IMR-90 (cell line): ENCODE measurements at regions not wholly inside any gene's neighbourhood (a gene's known extent, or its start where the extent isn't known, plus 50 kb on each side); places are given as distances from the start of the nearest gene placed in this dataset.
"Not testable (repeated sequence)": the region's sequence is repeated elsewhere in the genome, so short reads cannot be mapped to it uniquely, and the experiment has no call there.

Experiments used
- ATAC-seq: fragments of 200-7000 bp; cut with Tn5 transposase; 2 replicates; pipeline ENCODE4 v1.9.1; 2020; ENCODE audit warnings: low read depth, mild to moderate bottlenecking, moderate library complexity
- BruUV-seq: library from RNA; stranded (reverse); fragments of 400-500 nt; replicated peaks from 2 replicates; lab custom pipeline; 2021; lab: Mats Ljungman, UMichigan
- CTCF ChIA-PET: fragments of 300-600 bp; formaldehyde crosslinking; extraction: SDS; loops from one replicate; lab custom pipeline; 2021; ENCODE audit warnings: antibody characterized with exemption; lab: Yijun Ruan, JAX
- POLR2A ChIA-PET: fragments of 300-600 bp; sonication (Branson Sonifier 250); formaldehyde crosslinking; loops from one replicate; lab custom pipeline; 2022; ENCODE audit warnings: antibody characterized with exemption; ENCODE audit not compliant: unreplicated experiment; lab: Charles Lee
- DNase-seq: peaks from one replicate; pipeline ENCODE4 v3.0.0; 2013
- H2AFZ ChIP-seq: replicated peaks from 2 replicates; pipeline ENCODE3; 2013; ENCODE audit warnings: low read length, mild to moderate bottlenecking; ENCODE audit not compliant: poor library complexity
- H2AK5ac ChIP-seq: 2 replicates; pipeline ENCODE4 v1.6.1; 2013; ENCODE audit warnings: low read depth, low read length, inconsistent platforms
- H2AK9ac ChIP-seq: replicated peaks from 2 replicates; pipeline ENCODE3; 2013; ENCODE audit warnings: mild to moderate bottlenecking, low read depth, low read length, moderate library complexity; ENCODE audit not compliant: poor library complexity
- H2BK120ac ChIP-seq: 2 replicates; pipeline ENCODE4 v1.6.1; 2013; ENCODE audit warnings: low read depth, low read length, inconsistent platforms
- H2BK15ac ChIP-seq: 3 replicates; pipeline ENCODE4 v1.6.1; 2013; ENCODE audit warnings: low read depth, low read length, inconsistent platforms
- H2BK20ac ChIP-seq: 2 replicates; pipeline ENCODE4 v1.6.1; 2013; ENCODE audit warnings: low read depth, mild to moderate bottlenecking, inconsistent platforms, low read length, moderate library complexity
- H2BK5ac ChIP-seq: 2 replicates; pipeline ENCODE4 v1.6.1; 2013; ENCODE audit warnings: mild to moderate bottlenecking, low read depth, low read length, inconsistent platforms; ENCODE audit not compliant: poor library complexity, severe bottlenecking
- H3K14ac ChIP-seq: replicated peaks from 2 replicates; pipeline ENCODE4 v1.6.1; 2013; ENCODE audit warnings: low read depth, low read length, inconsistent platforms
- H3K18ac ChIP-seq: 2 replicates; pipeline ENCODE4 v1.6.1; 2013; ENCODE audit warnings: low read depth, low read length, control low read depth
- H3K23ac ChIP-seq: 2 replicates; pipeline ENCODE4 v1.6.1; 2013; ENCODE audit warnings: low read depth, low read length, inconsistent platforms
- H3K27ac ChIP-seq: 2 replicates; pipeline ENCODE4 v1.5.1; 2013; ENCODE audit warnings: mild to moderate bottlenecking, control low read depth, low read length; ENCODE audit not compliant: insufficient read depth
- H3K27me3 ChIP-seq: 2 replicates; pipeline ENCODE4 v1.6.1; 2013; ENCODE audit warnings: low read length; ENCODE audit not compliant: control insufficient read depth, insufficient read depth
- H3K36me3 ChIP-seq: 2 replicates; pipeline ENCODE4 v1.6.1; 2013; ENCODE audit warnings: low read length, mixed read lengths; ENCODE audit not compliant: control insufficient read depth, insufficient read depth
- H3K4ac ChIP-seq: 2 replicates; pipeline ENCODE4 v1.6.1; 2013; ENCODE audit warnings: low read depth, low read length, inconsistent platforms
- H3K4me1 ChIP-seq: 2 replicates; pipeline ENCODE4 v1.6.1; 2013; ENCODE audit warnings: low read length, mixed read lengths; ENCODE audit not compliant: control insufficient read depth, insufficient read depth
- H3K4me2 ChIP-seq: 2 replicates; pipeline ENCODE4 v1.6.1; 2013; ENCODE audit warnings: low read depth, mild to moderate bottlenecking, control low read depth, low read length, moderate library complexity
- H3K4me3 ChIP-seq: 2 replicates; pipeline ENCODE4 v1.5.1; 2013; ENCODE audit warnings: low read depth, mild to moderate bottlenecking, control low read depth, low read length, moderate library complexity; ENCODE audit not compliant: insufficient read depth
- H3K56ac ChIP-seq: 2 replicates; pipeline ENCODE4 v1.6.1; 2013; ENCODE audit warnings: low read length, inconsistent platforms; ENCODE audit not compliant: insufficient read depth; ENCODE audit errors: extremely low read depth
- H3K79me1 ChIP-seq, 2 experiments: 2 replicates each; pipeline ENCODE4 v1.6.1; 2013; ENCODE audit warnings: low read length in 2 of 2, inconsistent platforms in 1 of 2, low read depth in 1 of 2
- H3K9ac ChIP-seq: 2 replicates; pipeline ENCODE4 v1.6.1; 2013; ENCODE audit warnings: low read depth, low read length, control low read depth
- H3K9me1 ChIP-seq: 2 replicates; pipeline ENCODE4 v1.6.1; 2013; ENCODE audit warnings: low read length, inconsistent platforms; ENCODE audit not compliant: insufficient read depth
- H3K9me3 ChIP-seq: 2 replicates; pipeline ENCODE4 v1.6.1; 2013; ENCODE audit warnings: low read length; ENCODE audit not compliant: control insufficient read depth, insufficient read depth
- H4K20me1 ChIP-seq: 2 replicates; pipeline ENCODE4 v1.6.1; 2013; ENCODE audit warnings: low read length, inconsistent platforms; ENCODE audit not compliant: insufficient read depth
- H4K5ac ChIP-seq: 2 replicates; pipeline ENCODE4 v1.6.1; 2013; ENCODE audit warnings: mild to moderate bottlenecking, low read depth, low read length, control low read depth
- H4K8ac ChIP-seq, 2 experiments: 2 replicates each; pipeline ENCODE4 v1.6.1; 2013; ENCODE audit warnings: low read depth in 2 of 2, low read length in 2 of 2, control low read depth in 1 of 2, inconsistent platforms in 1 of 2
- H4K91ac ChIP-seq: 2 replicates; pipeline ENCODE4 v1.6.1; 2013; ENCODE audit warnings: low read depth, low read length, inconsistent platforms; ENCODE audit not compliant: insufficient read depth
- WGBS, 2 experiments: methylation state at CpG; one replicate each; pipeline versions ENCODE4 v1.1.5 to v1.1.7; 2013; ENCODE audit warnings: missing lambda C conversion rate in 2 of 2; ENCODE audit not compliant: insufficient read length in 1 of 2; ENCODE audit errors: extremely low coverage in 2 of 2; 5-methylcytosine and 5-hydroxymethylcytosine counted together
- dilution Hi-C: fragments of 300-500 bp; cut with HindIII; formaldehyde crosslinking; loops from one replicate; pipeline ENCODE4 v1.14.3; 2018; ENCODE audit warnings: low sequenced_read_pairs; ENCODE audit not compliant: unreplicated experiment
- in situ Hi-C: fragments of 300-500 bp; cut with MboI; formaldehyde crosslinking; loops from 3 replicates; pipeline ENCODE4 v1.14.3; 2019; ENCODE audit warnings: low sequenced_read_pairs, inconsistent platforms, mixed read lengths
- intact Hi-C: fragments of 100-400 bp; cut with micrococcal nuclease; formaldehyde crosslinking; loops from 2 replicates; pipeline ENCODE4 v1.10.0; 2022

- H3K4ac ChIP-seq, H3K23ac ChIP-seq, H3K4me2 ChIP-seq, CTCF ChIA-PET, H3K36me3 ChIP-seq, H3K14ac ChIP-seq, DNase-seq, H4K91ac ChIP-seq, intact Hi-C loops, H4K5ac ChIP-seq, H2BK20ac ChIP-seq, H2AK9ac ChIP-seq, H2AK5ac ChIP-seq, H2AFZ ChIP-seq, H3K56ac ChIP-seq, ATAC-seq, BruUV-seq, H3K4me1 ChIP-seq, POLR2A ChIA-PET, H3K4me3 ChIP-seq, H4K20me1 ChIP-seq, H2BK15ac ChIP-seq, dilution Hi-C loops, H3K9me1 ChIP-seq, H2BK120ac ChIP-seq, H3K79me1 ChIP-seq, H2BK5ac ChIP-seq, H3K9ac ChIP-seq, in situ Hi-C loops, H3K18ac ChIP-seq, H3K27ac ChIP-seq, H3K27me3 ChIP-seq, H3K9me3 ChIP-seq, H4K8ac ChIP-seq: not testable (repeated sequence)
- WGBS, 2 experiments = no CpG with 5 or more reads among the region's 2 CpGs
Observed at GRCh38 chr3:59230379-59230778, 180.6 kb upstream of the CFAP20DC start.
